Activated CD4-positive, alpha-beta T cell treated with anti-CD3 and anti-CD28 coated beads, Interleukin-10, Interleukin-2, amounts not matched to agents 100 ng/mL and 50 ng/mL, durations not matched to agents 16 hours and 8 hours (primary cell): ENCODE measurements at regions not wholly inside any gene's neighbourhood (a gene's known extent, or its start where the extent isn't known, plus 50 kb on each side); places are given as distances from the start of the nearest gene placed in this dataset.
A peak's percentile ranks its signal among the peaks of the same experiment; 100 is the strongest.
"Not testable (repeated sequence)": the region's sequence is repeated elsewhere in the genome, so short reads cannot be mapped to it uniquely, and the experiment has no call there.

Experiments
- DNase-seq: peaks from one replicate; pipeline ENCODE4 v3.0.0-alpha.2; 2020

- no peak for DNase-seq
These were observed 143.5 kb upstream of the GHITM start for GRCh38 chr10:83995738-83996331.

DNA sequence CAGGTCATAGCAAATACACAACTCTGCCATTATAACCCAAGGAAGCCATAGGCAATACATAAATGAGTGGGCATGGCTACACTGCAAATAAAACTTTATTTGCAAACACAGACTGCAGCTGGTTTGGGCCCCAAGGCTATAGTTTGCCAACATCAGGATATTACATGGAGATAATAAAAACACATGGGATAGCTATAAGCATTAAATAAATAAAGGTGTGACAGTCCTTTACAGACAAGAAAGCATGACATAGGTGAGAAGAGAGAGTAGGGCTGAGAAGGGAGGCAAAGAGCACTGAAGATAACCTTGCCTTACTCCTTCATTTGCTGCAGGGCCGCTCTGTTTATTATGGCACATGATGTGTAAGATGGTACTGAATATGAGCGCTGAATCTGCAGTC is 135.1 kb upstream of the GHITM start:
- DNase-seq: no peak

DNA sequence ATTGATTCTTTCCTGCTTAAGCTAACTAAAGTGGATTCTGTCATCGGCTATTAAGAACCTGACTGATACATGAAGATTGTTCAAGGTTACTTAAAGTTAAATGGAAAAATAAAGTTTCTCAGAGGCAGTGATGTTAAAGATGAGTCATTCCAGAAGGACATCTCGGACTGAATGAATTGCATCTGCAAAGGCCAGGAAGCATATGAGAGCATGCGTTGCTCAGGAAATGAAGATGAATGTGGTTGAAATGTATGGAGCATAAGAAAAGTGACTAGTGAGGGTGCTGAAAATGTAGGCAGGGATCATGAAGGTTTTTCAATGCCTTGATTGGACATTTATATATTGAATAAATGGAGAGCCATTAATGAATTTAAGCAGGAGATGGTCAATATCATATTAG is 133.9 kb upstream of the GHITM start:
- no peak for DNase-seq

- DNase-seq: no peak
These were observed 131.8 kb upstream of the GHITM start for GRCh38 chr10:84007482-84007881.

DNA sequence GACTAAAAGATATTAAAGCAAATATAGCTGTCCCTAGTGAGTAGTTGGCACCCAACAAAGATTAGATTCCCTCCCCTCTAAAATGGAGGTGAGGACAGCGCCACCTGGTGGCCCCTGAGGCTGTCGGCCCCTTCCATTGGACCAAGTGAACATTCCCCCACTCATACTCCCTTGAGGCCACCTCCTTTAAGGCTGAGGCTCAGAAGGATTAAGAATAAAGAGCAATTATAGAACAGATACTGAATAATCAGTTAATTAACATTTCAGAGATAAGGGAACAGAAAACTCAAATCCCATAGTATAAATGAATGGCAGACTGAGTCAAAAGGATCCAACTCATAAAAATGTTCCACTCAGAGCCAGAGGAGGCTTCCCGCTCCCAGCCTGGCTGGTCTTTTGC is 130.4 kb upstream of the GHITM start:
- DNase-seq: peak; percentile 48

DNA sequence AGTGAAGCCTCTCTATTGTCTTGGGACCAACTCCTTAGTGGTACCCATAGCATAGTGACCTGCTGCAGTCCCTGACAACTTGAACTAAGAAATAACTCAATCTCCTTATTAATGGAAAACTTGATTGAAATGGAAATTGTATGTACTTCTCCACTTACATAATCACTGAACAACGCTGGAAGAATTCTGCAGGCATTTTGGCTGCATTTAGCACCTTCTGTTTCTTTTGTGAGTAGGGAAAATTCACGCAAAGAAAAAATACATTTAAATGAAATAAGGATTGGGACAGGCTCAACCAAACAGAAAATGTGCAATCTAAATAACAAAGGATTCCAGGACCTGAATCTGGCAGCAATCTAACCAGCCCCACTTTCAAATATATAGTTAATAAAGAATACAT is 126.9 kb upstream of the GHITM start:
- DNase-seq: no peak

DNA sequence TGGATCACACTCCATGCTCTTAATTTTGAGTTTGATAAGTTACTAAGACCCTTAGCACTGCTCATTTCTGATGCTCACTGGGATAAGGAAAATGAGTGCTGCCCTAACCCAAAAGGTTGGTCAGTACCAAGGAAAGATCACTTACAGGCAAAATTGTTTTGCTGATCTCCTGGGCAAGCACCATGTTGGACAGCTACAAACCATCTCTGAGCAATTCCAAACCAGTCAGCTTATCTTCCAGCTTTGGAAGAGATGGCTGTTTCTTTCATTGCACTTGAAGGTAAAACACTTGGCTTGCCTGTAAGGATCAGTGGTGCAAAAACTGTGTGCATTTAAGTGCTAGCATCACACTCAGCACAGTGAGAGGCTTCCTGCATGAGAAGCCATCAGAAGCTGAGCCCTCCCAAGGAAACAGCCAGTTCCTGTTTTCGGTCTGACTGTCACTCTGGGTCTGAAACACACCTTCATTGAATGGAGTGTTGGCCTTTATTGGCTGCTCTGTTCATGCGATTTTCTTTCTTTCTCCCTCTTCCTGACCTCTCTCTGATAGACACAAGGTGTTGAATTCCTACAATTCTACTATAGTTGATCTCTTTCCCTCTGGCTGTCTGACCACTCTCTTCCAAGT is 126.4 kb upstream of the GHITM start:
- DNase-seq: peak; percentile 19

GRCh38 chr10:84015877-84016595 is 123.3 kb upstream of the GHITM start:
- no peak for DNase-seq

DNA sequence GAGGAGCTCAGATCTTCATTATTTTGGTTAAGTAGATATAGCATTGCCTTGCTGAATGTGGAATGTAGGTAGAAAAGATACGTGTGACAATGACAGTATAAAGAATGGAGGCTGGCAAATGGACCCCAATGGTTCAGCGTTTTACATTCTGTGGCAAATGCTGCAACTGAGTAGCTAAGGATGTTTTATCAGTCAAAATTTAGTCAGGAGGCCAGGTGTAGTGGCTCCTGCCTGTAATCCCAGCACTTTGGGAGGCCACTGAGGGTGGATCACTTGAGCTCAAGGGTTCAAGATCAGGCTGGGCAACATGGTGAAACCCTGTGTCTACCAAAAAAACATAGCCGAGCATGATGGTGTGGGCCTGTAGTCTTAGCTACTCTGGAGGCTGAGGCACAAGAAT is 120.5 kb upstream of the GHITM start:
- no peak for DNase-seq

DNA sequence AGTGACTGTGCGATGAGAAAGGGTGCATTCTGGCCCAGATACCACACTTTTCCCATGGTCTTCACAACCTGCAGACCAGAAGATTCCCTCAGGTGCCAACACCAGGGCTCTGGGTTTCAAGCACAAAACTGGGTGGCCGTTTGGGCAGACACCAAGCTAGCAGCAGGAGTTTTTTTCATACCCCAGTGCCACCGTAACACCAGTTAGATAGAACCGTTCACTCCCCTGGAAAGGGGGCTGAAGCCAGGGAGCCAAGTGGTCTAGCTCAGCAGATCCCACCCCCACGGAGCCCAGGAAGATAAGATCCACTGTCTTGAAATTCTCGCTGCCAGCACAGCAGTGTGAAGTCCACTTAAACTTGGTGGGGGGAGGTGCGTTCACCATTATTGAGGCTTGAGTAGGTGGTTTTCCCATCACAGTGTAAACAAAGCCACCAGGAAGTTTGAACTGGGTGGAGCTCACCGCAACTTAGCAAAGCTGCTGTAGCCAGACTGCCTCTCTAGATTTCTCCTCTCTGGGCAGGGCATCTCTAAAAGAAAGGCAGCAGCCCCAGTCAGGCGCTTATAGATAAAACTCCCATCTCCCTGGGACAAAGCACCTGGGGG is 119.4 kb upstream of the GHITM start:
- DNase-seq: not testable (repeated sequence)

DNA sequence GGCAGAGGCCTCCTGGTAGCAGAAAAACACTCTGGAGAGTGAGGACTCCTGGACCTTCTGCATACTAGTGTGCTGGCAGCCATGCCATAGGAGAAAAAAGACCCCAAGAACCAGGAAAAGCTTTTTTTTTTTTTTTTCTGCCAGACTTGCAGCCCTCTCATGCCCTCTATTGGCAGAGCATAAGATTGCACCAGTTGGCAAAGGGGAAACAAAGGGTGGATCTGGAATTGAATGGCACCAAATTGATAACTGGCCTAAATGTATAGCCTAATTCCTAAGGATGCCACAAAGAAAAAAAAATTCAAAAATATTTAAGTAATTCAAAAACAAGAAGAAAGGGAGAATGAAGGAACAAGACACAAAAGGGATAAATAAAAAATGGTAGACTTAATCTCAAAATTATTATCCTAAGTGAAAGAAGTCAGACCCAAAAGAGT is 112.5 kb upstream of the GHITM start:
- peak; percentile 33 for DNase-seq

GRCh38 chr10:84029840-84030239 is 109.5 kb upstream of the GHITM start:
- no peak for DNase-seq

DNA sequence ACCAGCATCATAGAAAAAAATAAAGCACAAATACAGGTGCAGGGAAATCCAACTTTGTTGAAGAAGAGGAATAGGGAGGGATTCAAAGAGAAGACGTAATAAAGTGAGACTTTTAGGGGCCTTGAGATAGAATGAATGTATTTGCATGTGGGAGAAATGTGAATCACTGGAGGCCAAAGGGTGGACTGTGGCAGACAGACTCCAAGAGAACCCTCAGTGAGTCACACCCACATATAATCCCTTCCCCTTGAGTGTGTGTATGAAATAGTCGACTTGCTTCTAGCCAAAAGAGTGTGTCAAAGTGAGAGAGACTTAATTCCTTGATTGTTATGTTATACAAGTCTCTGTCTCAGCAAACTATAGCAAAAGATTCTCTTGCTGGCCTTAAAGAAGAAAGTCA is 101.3 kb upstream of the GHITM start:
- DNase-seq: no peak

GRCh38 chr10:84039957-84040356 is 99.4 kb upstream of the GHITM start:
- DNase-seq: no peak

- no peak for DNase-seq
These were observed 91.9 kb upstream of the GHITM start for GRCh38 chr10:84047258-84048010.

- DNase-seq: no peak
These were observed 89.7 kb upstream of the GHITM start for GRCh38 chr10:84049645-84050011.

GRCh38 chr10:84053626-84054025 is 85.7 kb upstream of the GHITM start:
- DNase-seq: no peak

DNA sequence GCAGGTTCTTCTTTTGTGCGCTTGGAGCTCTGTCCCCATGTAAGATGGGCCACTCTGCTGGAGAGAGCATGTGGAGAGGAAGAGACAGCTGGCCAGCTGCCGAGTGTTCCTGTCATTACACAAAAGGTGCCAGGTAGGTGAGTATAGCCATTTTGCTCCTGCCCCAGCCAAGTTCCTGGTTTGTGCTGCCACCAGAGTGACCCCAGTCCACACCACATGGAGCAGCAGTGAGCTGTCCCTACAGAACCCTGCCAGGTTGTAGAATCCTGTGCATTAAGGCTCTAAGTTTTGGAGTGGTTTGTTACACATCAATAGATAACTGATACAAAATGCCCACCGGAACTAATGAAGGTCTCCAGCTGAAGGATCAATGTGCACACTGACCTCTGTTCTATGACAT is 84.6 kb upstream of the GHITM start:
- DNase-seq: no peak

GRCh38 chr10:84059526-84059925 is 79.8 kb upstream of the GHITM start:
- DNase-seq: no peak

- DNase-seq: no peak
These were observed 75.9 kb upstream of the GHITM start for GRCh38 chr10:84063440-84063839.

DNA sequence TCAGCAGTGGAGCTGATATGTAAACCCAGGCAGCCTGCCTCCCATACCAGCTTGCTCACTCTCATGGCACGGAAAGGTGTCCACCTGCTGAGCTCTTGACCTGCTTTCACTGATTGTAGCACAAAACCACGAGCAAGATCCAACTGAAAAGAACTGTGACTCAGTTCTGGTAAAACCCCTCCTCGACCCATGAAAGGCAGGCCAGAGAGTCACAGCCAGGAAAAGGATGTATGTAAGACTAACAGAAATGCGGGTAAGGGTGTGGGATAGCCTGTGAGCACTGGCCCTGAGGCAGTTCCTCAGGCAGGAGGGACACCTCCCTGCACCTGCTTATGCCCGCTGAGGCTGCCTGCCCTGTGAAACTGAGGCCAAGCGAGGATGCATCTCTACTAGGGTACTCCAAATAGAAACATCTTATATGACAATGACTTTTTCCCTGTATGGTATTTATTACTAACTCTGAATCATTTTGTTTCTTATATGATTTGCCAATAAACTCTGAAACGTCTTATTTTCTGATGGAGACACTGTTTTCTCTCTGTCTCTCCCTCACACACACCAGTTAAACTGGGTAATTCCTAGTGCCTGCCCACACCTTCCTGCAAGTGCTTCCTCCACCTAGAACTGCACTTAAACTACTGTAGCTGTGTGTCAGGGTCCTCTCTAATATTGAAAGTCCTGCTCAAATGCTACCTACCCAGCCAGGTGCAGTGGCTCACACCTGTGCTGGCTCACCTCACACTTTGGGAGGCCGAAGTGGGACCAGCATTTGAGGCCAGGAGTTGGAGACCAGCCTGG is 73.3 kb upstream of the GHITM start:
- DNase-seq: no peak

- DNase-seq: no peak
These were observed 64.8 kb upstream of the GHITM start for GRCh38 chr10:84074521-84074920.
